Liver (tissue), 8 donors: ENCODE measurements at regions not wholly inside any gene's neighbourhood (a gene's known extent, or its start where the extent isn't known, plus 50 kb on each side); places are given as distances from the start of the nearest gene placed in this dataset.

ENCODE experiments used
- DNase-seq: peaks from one replicate; pipeline ENCODE4 v3.0.0-alpha.2; 2017; ENCODE audit warnings: low spot score
- H3K27ac ChIP-seq, 2 donors: one replicate each; pipeline ENCODE4 v1.7.0; 2013; ENCODE audit warnings: inconsistent platforms in 2 of 2, low read length in 2 of 2, control low read depth in 1 of 2, low read depth in 1 of 2, mild to moderate bottlenecking in 1 of 2
- H3K27me3 ChIP-seq, 4 donors: one replicate each; pipeline versions ENCODE4 v1.6.1 to v1.7.0; 2013; ENCODE audit warnings: low read length in 3 of 4, inconsistent platforms in 1 of 4, mild to moderate bottlenecking in 1 of 4, moderate library complexity in 1 of 4; ENCODE audit not compliant: control insufficient read depth in 4 of 4, insufficient read depth in 4 of 4
- H3K36me3 ChIP-seq, 4 donors: one replicate each; pipeline versions ENCODE4 v1.6.1 to v1.7.0; 2013; ENCODE audit warnings: low read length in 3 of 4, mild to moderate bottlenecking in 3 of 4, low read depth in 1 of 4, moderate library complexity in 1 of 4; ENCODE audit not compliant: control insufficient read depth in 4 of 4, insufficient read depth in 3 of 4
- H3K4me1 ChIP-seq, 4 donors: one replicate each; pipeline versions ENCODE4 v1.6.1 to v1.7.0; 2013; ENCODE audit warnings: low read length in 3 of 4, mild to moderate bottlenecking in 3 of 4, moderate library complexity in 1 of 4; ENCODE audit not compliant: control insufficient read depth in 4 of 4, insufficient read depth in 4 of 4
- H3K4me3 ChIP-seq, 3 donors: one replicate each; pipeline versions ENCODE4 v1.6.1 to v1.7.0; 2013; ENCODE audit warnings: low read length in 3 of 3, control low read depth in 1 of 3, low read depth in 1 of 3, mild to moderate bottlenecking in 1 of 3
- H3K9ac ChIP-seq, 2 donors: one replicate each; pipeline ENCODE4 v1.7.0; 2013; ENCODE audit warnings: low read length in 2 of 2, mild to moderate bottlenecking in 2 of 2, moderate library complexity in 2 of 2, control low read depth in 1 of 2, low read depth in 1 of 2
- H3K9me3 ChIP-seq, 4 donors: one replicate each; pipeline versions ENCODE4 v1.6.1 to v1.7.0; 2013; ENCODE audit warnings: low read length in 3 of 4; ENCODE audit not compliant: control insufficient read depth in 4 of 4
- ATF3 ChIP-seq: IDR thresholded peaks from 2 replicates; pipeline ENCODE4 v1.6.1; 2016; ENCODE audit warnings: antibody characterized with exemption
- CTCF ChIP-seq: fragments of 150-350 bp; IDR thresholded peaks from 2 replicates; pipeline ENCODE4 v1.5.1; 2017; ENCODE audit warnings: improper control_type of control experiment, low read depth, low read length; ENCODE audit not compliant: missing input control
- EGR1 ChIP-seq, 2 donors: IDR thresholded peaks; 2 replicates each; pipeline ENCODE4 v1.6.1; 2016 to 2018; ENCODE audit warnings: antibody characterized with exemption in 2 of 2, low read depth in 2 of 2
- FOXA1 ChIP-seq: IDR thresholded peaks from 2 replicates; pipeline ENCODE4 v1.6.1; 2016; ENCODE audit warnings: antibody characterized with exemption
- FOXA2 ChIP-seq: IDR thresholded peaks from 2 replicates; pipeline ENCODE4 v1.6.1; 2016; ENCODE audit warnings: antibody characterized with exemption
- GABPA ChIP-seq, 2 donors: IDR thresholded peaks in 1 of 2; conservative IDR thresholded peaks in 1 of 2; 2 replicates each; pipeline ENCODE4 v1.6.1; 2016; ENCODE audit warnings: antibody characterized with exemption in 2 of 2, mild to moderate bottlenecking in 1 of 2, moderate library complexity in 1 of 2
- HNF4A ChIP-seq, 2 donors: conservative IDR thresholded peaks; 2 replicates each; pipeline ENCODE4 v1.6.1; 2016; ENCODE audit warnings: antibody characterized with exemption in 2 of 2, mild to moderate bottlenecking in 2 of 2
- HNF4G ChIP-seq: IDR thresholded peaks from 2 replicates; pipeline ENCODE4 v1.6.1; 2016; ENCODE audit warnings: antibody characterized with exemption
- JUND ChIP-seq, 2 donors: IDR thresholded peaks; 2 replicates each; pipeline ENCODE4 v1.6.1; 2016; ENCODE audit warnings: antibody characterized with exemption in 2 of 2
- MAX ChIP-seq: IDR thresholded peaks from 2 replicates; pipeline ENCODE4 v1.6.1; 2016; ENCODE audit warnings: antibody characterized with exemption
- NR2F2 ChIP-seq: IDR thresholded peaks from 2 replicates; pipeline ENCODE4 v1.6.1; 2016; ENCODE audit warnings: antibody characterized with exemption
- RAD21 ChIP-seq, 2 donors: IDR thresholded peaks; 2 replicates each; pipeline ENCODE4 v1.6.1; 2016; ENCODE audit warnings: antibody characterized with exemption in 2 of 2, mild to moderate bottlenecking in 2 of 2
- REST ChIP-seq: IDR thresholded peaks from 2 replicates; pipeline ENCODE4 v1.6.1; 2016; ENCODE audit warnings: antibody characterized with exemption, mild to moderate bottlenecking
- RXRA ChIP-seq, 2 donors: IDR thresholded peaks; 2 replicates each; pipeline ENCODE4 v1.6.1; 2017 to 2018; ENCODE audit warnings: antibody characterized with exemption in 2 of 2, mild to moderate bottlenecking in 1 of 2
- SP1 ChIP-seq: IDR thresholded peaks from 2 replicates; pipeline ENCODE4 v1.6.1; 2018; ENCODE audit warnings: antibody characterized with exemption, mild to moderate bottlenecking
- TAF1 ChIP-seq: conservative IDR thresholded peaks from 2 replicates; pipeline ENCODE4 v1.6.1; 2016; ENCODE audit warnings: antibody characterized with exemption, mild to moderate bottlenecking
- YY1 ChIP-seq: IDR thresholded peaks from 2 replicates; pipeline ENCODE4 v1.6.1; 2016; ENCODE audit warnings: antibody characterized with exemption, mild to moderate bottlenecking
- ZBTB33 ChIP-seq: IDR thresholded peaks from 2 replicates; pipeline ENCODE4 v1.6.1; 2016; ENCODE audit warnings: antibody characterized with exemption
- WGBS: extraction: QIAGEN DNeasy Blood & Tissue Kit; methylation state at CpG from one replicate; pipeline ENCODE4 v1.1.7; 2013; 5-methylcytosine and 5-hydroxymethylcytosine counted together
- donor health status: healthy.
- donor health status: healthy.
- donor health status: healthy.
- donor health status: healthy.
- donor health status: healthy.

- Histone ChIP-seq H3K9ac (no peak overlapping the region), H3K27me3 (no peaks in the 10 kb centered on the region), H3K4me1 (no peaks in the 10 kb centered on the region), H3K36me3 (no peaks in the 10 kb centered on the region), H3K4me3 (no peak overlapping the region), H3K9me3 (no peaks in the 10 kb centered on the region), H3K27ac (no peak overlapping the region)
- 77% methylated on average over 5 of the region's 5 CpGs for WGBS
- no peak for DNase-seq
- TF ChIP-seq SP1 (no peak), EGR1 (IDR thresholded peaks at IDR 0.05; ENCODE audit: low read depth in 2 of 2) (no peak), NR2F2 (no peak), YY1 (no peak), TAF1 (no peak), FOXA1 (no peak)
These were observed 470.5 kb downstream of the MIAT start for GRCh38 chr22:27127911-27128310.

GRCh38 chr22:27128461-27129085 is 471.2 kb downstream of the MIAT start:
- no peak for DNase-seq
- no peak overlapping the region for H3K9ac ChIP-seq
- 63% methylated on average over 9 of the region's 9 CpGs for WGBS
- H3K36me3 ChIP-seq = no peaks in the 10 kb centered on the region
- no peaks in the 10 kb centered on the region for H3K9me3 ChIP-seq
- no peaks in the 10 kb centered on the region for H3K4me1 ChIP-seq
- TF ChIP-seq REST (no peak), FOXA2 (no peak), RAD21 (IDR thresholded peaks at IDR 0.05) (no peak), HNF4A (conservative IDR thresholded peaks at IDR 0.05) (no peak), EGR1 (IDR thresholded peaks at IDR 0.05; ENCODE audit: low read depth in 2 of 2) (no peak), RXRA (IDR thresholded peaks at IDR 0.05) (no peak), JUND (IDR thresholded peaks at IDR 0.05) (no peak), FOXA1 (no peak), YY1 (no peak), ZBTB33 (no peak), CTCF (no peak), NR2F2 (no peak), GABPA (IDR thresholded peaks at IDR 0.05 in 1 of 2, conservative IDR thresholded peaks at IDR 0.05 in 1 of 2) (no peak), TAF1 (no peak), MAX (no peak), ATF3 (no peak), HNF4G (no peak), SP1 (no peak)
- H3K4me3 ChIP-seq = no peak overlapping the region
- H3K27me3 ChIP-seq = no peaks in the 10 kb centered on the region
- H3K27ac ChIP-seq = no peak overlapping the region
